ENCODE measurements at regions not wholly inside any gene's neighbourhood (a gene's known extent, or its start where the extent isn't known, plus 50 kb on each side); places are given as distances from the start of the nearest gene placed in this dataset.

DNA sequence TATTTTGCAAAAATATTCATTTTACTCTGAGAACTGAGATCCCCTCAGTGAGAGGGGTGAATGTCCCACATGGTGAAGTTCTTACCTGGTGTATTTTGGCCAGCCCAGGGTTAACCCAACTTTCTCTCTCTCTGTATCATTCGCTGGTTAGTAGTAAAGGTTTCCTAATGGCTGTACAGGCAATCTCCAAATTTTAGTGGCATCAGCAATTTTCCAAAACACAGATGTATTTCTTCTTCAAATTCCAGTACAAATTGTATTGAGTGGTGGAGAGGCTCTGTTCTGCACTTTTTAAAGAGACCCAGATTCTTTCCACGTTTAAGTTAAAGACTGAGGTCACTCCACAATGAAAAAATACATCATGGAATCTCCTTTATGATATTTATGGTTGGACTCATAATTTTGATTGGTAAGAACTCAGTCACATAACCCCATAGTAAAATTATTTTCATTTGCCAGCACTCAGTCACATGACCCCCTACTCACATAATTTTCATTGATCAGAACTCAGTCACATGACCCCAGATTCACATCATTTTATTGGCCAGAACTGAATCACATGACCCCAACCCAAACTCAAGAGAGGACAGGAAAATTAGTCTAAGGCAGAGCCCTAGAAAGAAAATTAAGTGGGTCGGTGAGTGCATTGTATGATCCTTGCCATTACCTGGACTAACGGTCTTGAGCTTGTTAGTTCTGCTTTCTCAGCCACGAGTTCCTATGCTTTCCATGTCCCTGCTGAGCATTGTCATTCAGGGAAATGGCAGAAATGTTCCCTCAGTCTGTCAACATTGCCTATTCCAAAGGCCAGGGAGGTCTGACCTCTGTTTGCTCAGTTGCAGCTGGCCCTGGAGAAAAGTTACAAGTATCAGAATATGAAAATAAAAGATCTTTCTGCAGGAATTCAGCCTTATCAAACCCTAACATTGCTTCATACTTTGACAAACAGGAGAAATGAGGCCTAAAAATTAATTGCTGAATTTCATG lies 1536.2 kb downstream of the AACS start:
- Histone ChIP-seq H3K9me3 (no peaks in the 10 kb centered on the region), H3K36me3 (no peaks in the 10 kb centered on the region), H3K4me1 (no peaks in the 10 kb centered on the region), H3K4me3 (no peak overlapping the region), H3K27ac (no peak overlapping the region), H3K27me3 (no peaks in the 10 kb centered on the region)
- DNase-seq: no peak
- intact Hi-C loops (cut with DNase I; ENCODE audit: low total_unique reads): no loop called here
- 52 to 56% (median 54%) methylated on average over 5 of the region's 5 CpGs for WGBS, 5 donors
- TF ChIP-seq POLR2AphosphoS5 (IDR thresholded peaks at IDR 0.05) (no peak), POLR2A (IDR thresholded peaks at IDR 0.05) (no peak), EP300 (IDR thresholded peaks at IDR 0.05) (no peak)
- TF ChIP-seq, protein P1, sequence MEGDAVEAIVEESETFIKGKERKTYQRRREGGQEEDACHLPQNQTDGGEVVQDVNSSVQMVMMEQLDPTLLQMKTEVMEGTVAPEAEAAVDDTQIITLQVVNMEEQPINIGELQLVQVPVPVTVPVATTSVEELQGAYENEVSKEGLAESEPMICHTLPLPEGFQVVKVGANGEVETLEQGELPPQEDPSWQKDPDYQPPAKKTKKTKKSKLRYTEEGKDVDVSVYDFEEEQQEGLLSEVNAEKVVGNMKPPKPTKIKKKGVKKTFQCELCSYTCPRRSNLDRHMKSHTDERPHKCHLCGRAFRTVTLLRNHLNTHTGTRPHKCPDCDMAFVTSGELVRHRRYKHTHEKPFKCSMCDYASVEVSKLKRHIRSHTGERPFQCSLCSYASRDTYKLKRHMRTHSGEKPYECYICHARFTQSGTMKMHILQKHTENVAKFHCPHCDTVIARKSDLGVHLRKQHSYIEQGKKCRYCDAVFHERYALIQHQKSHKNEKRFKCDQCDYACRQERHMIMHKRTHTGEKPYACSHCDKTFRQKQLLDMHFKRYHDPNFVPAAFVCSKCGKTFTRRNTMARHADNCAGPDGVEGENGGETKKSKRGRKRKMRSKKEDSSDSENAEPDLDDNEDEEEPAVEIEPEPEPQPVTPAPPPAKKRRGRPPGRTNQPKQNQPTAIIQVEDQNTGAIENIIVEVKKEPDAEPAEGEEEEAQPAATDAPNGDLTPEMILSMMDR (IDR thresholded peaks at IDR 0.05): no peak

DNA sequence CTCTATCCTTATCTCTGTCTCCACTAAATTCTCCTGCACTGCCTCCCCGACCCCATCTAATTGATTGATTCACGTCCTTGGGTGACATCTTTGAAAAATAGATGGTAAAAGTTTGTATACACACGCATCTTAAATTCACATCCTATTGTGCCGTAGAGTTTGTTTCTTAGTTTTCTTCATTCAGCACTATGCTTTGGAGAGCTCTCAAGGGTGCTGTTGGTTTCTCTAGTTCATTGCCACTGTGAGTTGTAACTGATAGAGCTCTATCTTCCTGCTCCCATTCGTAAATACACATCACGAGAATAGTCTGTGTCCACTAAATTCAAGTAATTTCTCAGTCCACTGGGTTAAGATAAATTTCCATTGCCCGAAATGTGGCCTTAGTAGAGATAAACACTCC lies 1537.4 kb downstream of the AACS start:
- no peak overlapping the region for H3K4me3 ChIP-seq
- no peaks in the 10 kb centered on the region for H3K4me1 ChIP-seq
- TF ChIP-seq, protein P1 (IDR thresholded peaks at IDR 0.05): no peak
- TF ChIP-seq POLR2AphosphoS5 (IDR thresholded peaks at IDR 0.05): no peak
- no peaks in the 10 kb centered on the region for H3K9me3 ChIP-seq
- 59 to 73% (median 65%) methylated on average over 7 of the region's 7 CpGs for WGBS, 5 donors
- H3K27ac ChIP-seq: no peak overlapping the region
- no peaks in the 10 kb centered on the region for H3K36me3 ChIP-seq
- no peaks in the 10 kb centered on the region for H3K27me3 ChIP-seq
- DNase-seq: no peak
- intact Hi-C loops (cut with DNase I; ENCODE audit: low total_unique reads): no loop called here

DNA sequence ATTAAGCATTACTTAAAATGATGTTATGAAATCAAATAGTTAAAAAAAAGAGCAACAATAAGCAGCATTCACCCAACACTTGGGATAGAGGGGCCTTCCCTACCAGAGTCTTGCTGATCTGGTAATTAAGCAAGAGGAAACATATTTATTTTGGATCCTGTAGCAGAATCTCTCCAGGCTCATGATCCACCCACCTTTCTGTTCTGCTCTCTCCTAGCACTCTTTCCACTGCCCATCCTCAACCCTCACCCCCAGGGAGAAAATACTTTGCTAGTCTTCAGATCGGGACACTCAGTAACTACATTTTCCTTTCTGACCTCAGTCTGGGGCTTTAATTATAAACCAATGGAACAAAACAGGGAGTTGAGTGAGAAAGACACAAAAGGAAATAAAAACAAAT lies 1541.9 kb downstream of the AACS start:
- H3K27me3 ChIP-seq: no peaks in the 10 kb centered on the region
- no peak for DNase-seq
- intact Hi-C loops (cut with DNase I; ENCODE audit: low total_unique reads): no loop called here
- no peak for TF ChIP-seq EP300 (IDR thresholded peaks at IDR 0.05)
- TF ChIP-seq POLR2AphosphoS5 (IDR thresholded peaks at IDR 0.05): no peak
- TF ChIP-seq POLR2A (IDR thresholded peaks at IDR 0.05): no peak
- TF ChIP-seq, protein P1 (IDR thresholded peaks at IDR 0.05): no peak
- no peaks in the 10 kb centered on the region for H3K36me3 ChIP-seq
- no peaks in the 10 kb centered on the region for H3K4me1 ChIP-seq
- no peak overlapping the region for H3K27ac ChIP-seq
- H3K9me3 ChIP-seq: peaks cover 4 to 25% (median 6%) of the 10 kb centered on the region in 4 donors
- H3K4me3 ChIP-seq: no peak overlapping the region
- WGBS, 5 donors: 62 to 76% (median 65%) methylated on average over 1 of the region's 1 CpG

DNA sequence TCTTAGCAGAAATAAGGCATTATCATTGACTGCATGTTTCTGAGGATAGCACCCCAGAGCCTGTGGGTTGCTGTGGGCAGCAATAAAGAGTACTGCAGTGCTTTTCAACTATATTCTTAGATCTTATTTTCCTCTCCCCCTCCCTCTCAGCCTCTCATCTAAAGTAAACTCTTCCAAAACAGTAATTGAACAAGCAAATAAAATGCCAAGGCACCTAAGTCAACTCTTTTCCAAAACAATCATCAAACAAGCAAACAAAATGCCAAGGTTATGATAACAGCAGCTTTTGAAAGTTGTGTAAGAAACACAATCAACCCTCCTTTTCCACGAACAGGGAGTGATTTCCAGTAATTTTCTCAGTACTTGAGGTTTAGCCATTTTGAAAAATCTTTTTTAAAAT lies 1542.6 kb downstream of the AACS start:
- WGBS, 5 donors: 14 to 42% (median 18%) methylated on average over 1 of the region's 1 CpG
- no peak for DNase-seq
- intact Hi-C loops (cut with DNase I; ENCODE audit: low total_unique reads): no loop called here
- Histone ChIP-seq H3K9me3 (peaks cover 6 to 32% (median 12%) of the 10 kb centered on the region in 4 donors), H3K4me1 (no peaks in the 10 kb centered on the region), H3K36me3 (no peaks in the 10 kb centered on the region), H3K27me3 (no peaks in the 10 kb centered on the region), H3K27ac (no peak overlapping the region), H3K4me3 (no peak overlapping the region)
- TF ChIP-seq POLR2A (IDR thresholded peaks at IDR 0.05) (no peak), POLR2AphosphoS5 (IDR thresholded peaks at IDR 0.05) (no peak)

Data from stomach (tissue), 8 donors.